Fibroblast of lung (primary cell): ENCODE measurements at regions not wholly inside any gene's neighbourhood (a gene's known extent, or its start where the extent isn't known, plus 50 kb on each side); places are given as distances from the start of the nearest gene placed in this dataset.

Experiments
- EZH2 ChIP-seq: IDR thresholded peaks from 2 replicates; pipeline ENCODE4 v1.5.1; 2012; ENCODE audit warnings: low read length, control low read depth, mild to moderate bottlenecking; ENCODE audit errors: missing control alignments
- TF ChIP-seq, protein P1 (sequence below), 2 donors: IDR thresholded peaks in 1 of 2; conservative IDR thresholded peaks in 1 of 2; 1 replicate in 1 of 2; 2 replicates in 1 of 2; pipeline ENCODE4 v1.5.1; 2011 to 2012; ENCODE audit warnings: low read length in 2 of 2, control low read depth in 1 of 2, inconsistent platforms in 1 of 2, low read depth in 1 of 2, mild to moderate bottlenecking in 1 of 2

DNA sequence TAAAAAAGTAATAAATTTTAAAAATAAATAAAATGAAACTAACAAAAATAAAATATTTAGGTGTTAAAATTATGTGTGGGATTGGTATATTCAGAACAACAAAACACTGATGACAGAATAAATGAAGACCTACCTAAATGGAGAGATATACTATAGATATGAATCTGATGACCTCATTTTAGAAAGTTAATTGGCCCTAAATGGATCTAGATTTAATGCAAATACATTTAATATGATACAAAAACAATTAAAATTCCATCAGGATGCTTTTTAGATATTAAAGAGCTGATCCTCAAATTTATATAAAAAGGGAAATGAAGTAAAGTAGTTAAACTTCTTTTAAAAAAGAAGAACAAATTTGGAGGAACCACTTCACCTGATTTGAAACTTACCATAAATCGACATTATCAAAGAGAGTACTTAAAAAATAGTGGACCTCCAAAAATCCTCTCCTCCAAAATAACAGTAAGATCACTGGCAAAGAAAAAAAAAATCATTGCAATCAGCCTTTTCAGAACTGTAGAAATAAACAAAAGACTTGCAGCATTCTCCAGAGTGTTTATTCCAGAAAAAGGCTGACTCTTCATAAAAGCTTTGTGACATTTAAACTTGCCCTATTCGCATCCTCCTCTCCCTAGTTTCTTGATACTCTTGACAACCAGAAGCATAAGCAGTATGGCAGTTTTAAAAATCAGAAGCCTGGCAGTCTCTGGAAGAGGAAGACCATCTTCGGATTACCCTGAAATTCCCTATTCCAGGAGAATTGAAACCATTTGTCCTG, 125.9 kb upstream of the AKR1E2 start:
- no peak for TF ChIP-seq EZH2
- TF ChIP-seq, protein P1, sequence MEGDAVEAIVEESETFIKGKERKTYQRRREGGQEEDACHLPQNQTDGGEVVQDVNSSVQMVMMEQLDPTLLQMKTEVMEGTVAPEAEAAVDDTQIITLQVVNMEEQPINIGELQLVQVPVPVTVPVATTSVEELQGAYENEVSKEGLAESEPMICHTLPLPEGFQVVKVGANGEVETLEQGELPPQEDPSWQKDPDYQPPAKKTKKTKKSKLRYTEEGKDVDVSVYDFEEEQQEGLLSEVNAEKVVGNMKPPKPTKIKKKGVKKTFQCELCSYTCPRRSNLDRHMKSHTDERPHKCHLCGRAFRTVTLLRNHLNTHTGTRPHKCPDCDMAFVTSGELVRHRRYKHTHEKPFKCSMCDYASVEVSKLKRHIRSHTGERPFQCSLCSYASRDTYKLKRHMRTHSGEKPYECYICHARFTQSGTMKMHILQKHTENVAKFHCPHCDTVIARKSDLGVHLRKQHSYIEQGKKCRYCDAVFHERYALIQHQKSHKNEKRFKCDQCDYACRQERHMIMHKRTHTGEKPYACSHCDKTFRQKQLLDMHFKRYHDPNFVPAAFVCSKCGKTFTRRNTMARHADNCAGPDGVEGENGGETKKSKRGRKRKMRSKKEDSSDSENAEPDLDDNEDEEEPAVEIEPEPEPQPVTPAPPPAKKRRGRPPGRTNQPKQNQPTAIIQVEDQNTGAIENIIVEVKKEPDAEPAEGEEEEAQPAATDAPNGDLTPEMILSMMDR (conservative IDR thresholded peaks at IDR 0.05 in 1 of 2, IDR thresholded peaks at IDR 0.05 in 1 of 2; ENCODE audit: low read depth in 1 of 2, low read length in 2 of 2) = no peak
